MM.1S (cell line): ENCODE measurements at regions not wholly inside any gene's neighbourhood (a gene's known extent, or its start where the extent isn't known, plus 50 kb on each side); places are given as distances from the start of the nearest gene placed in this dataset.

Source experiments
- DNase-seq: peaks from one replicate; pipeline ENCODE4 v3.0.0-alpha.2; 2015
- H2AFZ ChIP-seq: fragments of 300-600 bp; sonication (generic); 2 replicates; pipeline ENCODE4 v1.6.0; 2016; ENCODE audit warnings: antibody characterized with exemption, low read length
- H3F3A ChIP-seq: fragments of 300-600 bp; sonication (generic); 2 replicates; pipeline ENCODE4 v1.6.1; 2016; ENCODE audit warnings: mild to moderate bottlenecking, antibody characterized with exemption, low read length, moderate library complexity, mixed read lengths; ENCODE audit not compliant: insufficient read depth
- H3K27ac ChIP-seq: fragments of 300-600 bp; sonication (generic); 2 replicates; pipeline ENCODE4 v1.5.1; 2016; ENCODE audit warnings: mild to moderate bottlenecking, low read length
- H3K27me3 ChIP-seq: fragments of 300-600 bp; sonication (generic); replicated peaks from 2 replicates; pipeline ENCODE4 v1.6.0; 2016; ENCODE audit warnings: low read length; ENCODE audit not compliant: insufficient read depth
- H3K36me3 ChIP-seq: fragments of 300-600 bp; sonication (generic); replicated peaks from 2 replicates; pipeline ENCODE4 v1.6.1; 2016; ENCODE audit warnings: mild to moderate bottlenecking, low read length, mixed read lengths; ENCODE audit not compliant: insufficient read depth
- H3K4me1 ChIP-seq: fragments of 300-600 bp; sonication (generic); 2 replicates; pipeline ENCODE4 v1.6.1; 2016; ENCODE audit warnings: low read length, mixed read lengths
- H3K4me2 ChIP-seq: fragments of 300-600 bp; sonication (generic); 2 replicates; pipeline ENCODE4 v1.6.0; 2016; ENCODE audit warnings: low read depth, low read length
- H3K4me3 ChIP-seq: fragments of 300-600 bp; sonication (generic); 2 replicates; pipeline ENCODE4 v1.5.1; 2016; ENCODE audit warnings: low read length, mixed read lengths
- H3K79me2 ChIP-seq: fragments of 300-600 bp; sonication (generic); 2 replicates; pipeline ENCODE4 v1.6.1; 2016; ENCODE audit warnings: mixed run types, low read length, mixed read lengths
- H3K9ac ChIP-seq: fragments of 300-600 bp; sonication (generic); 2 replicates; pipeline ENCODE4 v1.6.1; 2016; ENCODE audit warnings: low read length, mixed read lengths
- H3K9me2 ChIP-seq: fragments of 300-600 bp; sonication (generic); replicated peaks from 2 replicates; pipeline ENCODE4 v1.6.1; 2016; ENCODE audit warnings: mild to moderate bottlenecking, low read length, mixed read lengths; ENCODE audit not compliant: insufficient read depth
- H3K9me3 ChIP-seq: fragments of 300-600 bp; sonication (generic); replicated peaks from 2 replicates; pipeline ENCODE4 v1.6.1; 2016; ENCODE audit warnings: mild to moderate bottlenecking, low read length, mixed read lengths; ENCODE audit not compliant: insufficient read depth
- H4K20me1 ChIP-seq: fragments of 300-600 bp; sonication (generic); 2 replicates; pipeline ENCODE4 v1.6.1; 2016; ENCODE audit warnings: mild to moderate bottlenecking, low read length, moderate library complexity, mixed read lengths; ENCODE audit not compliant: insufficient read depth
- CTCF ChIP-seq: fragments of 300-600 bp; sonication (generic); IDR thresholded peaks from 2 replicates; pipeline ENCODE4 v1.5.1; 2016; ENCODE audit warnings: antibody characterized with exemption, low read length, mixed read lengths
- EZH2 ChIP-seq: fragments of 300-600 bp; sonication (generic); optimal IDR thresholded peaks from 2 replicates; pipeline ENCODE3; 2017; ENCODE audit warnings: low read depth, mild to moderate bottlenecking, antibody characterized with exemption, low read length, mixed read lengths
- EZH2phosphoT487 ChIP-seq: fragments of 300-600 bp; sonication (generic); IDR thresholded peaks from 2 replicates; pipeline ENCODE4 v1.6.1; 2018; ENCODE audit warnings: antibody characterized with exemption, low read length

DNA sequence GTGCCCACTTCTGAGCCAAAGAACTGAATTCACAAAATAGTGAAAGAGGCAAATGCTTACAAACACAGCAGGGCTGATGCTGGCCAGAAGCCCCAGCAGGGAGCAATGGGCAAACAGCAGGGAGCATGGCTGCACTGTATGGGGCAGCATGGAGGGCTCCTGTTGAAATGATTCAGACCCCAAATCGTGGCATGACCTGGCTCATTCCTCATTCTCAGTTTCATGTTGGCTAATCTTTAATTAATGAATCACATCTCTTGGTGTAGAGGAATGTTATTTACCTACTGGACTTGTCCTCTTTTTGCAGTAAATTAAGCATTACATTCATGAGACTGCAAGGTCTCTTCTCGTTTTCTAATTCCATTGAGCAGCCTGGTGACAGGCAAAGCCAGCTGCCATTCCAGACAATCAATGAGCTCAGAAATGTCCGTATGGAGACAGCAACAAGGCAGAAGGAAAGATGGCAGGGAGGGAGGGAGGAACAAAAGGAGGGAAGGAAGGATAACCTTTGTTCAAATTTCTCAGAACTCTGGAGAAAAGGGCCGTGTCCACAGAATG lies 84.9 kb upstream of the ST8SIA3 start:
- Histone ChIP-seq H4K20me1 (no peaks in the 10 kb centered on the region), H2AFZ (no peak overlapping the region), H3K9me3 (no peaks in the 10 kb centered on the region), H3K9me2 (no peaks in the 10 kb centered on the region), H3K9ac (no peak overlapping the region), H3K27me3 (no peaks in the 10 kb centered on the region), H3K4me1 (no peaks in the 10 kb centered on the region), H3K79me2 (no peaks in the 10 kb centered on the region), H3F3A (no peaks in the 10 kb centered on the region), H3K4me2 (no peak overlapping the region), H3K36me3 (no peaks in the 10 kb centered on the region), H3K27ac (no peak overlapping the region), H3K4me3 (no peak overlapping the region)
- DNase-seq, result no peak
- no peak for TF ChIP-seq EZH2
- no peak for TF ChIP-seq EZH2phosphoT487
- no peak for TF ChIP-seq CTCF

GRCh38 chr18:57269756-57270155 lies 82.6 kb upstream of the ST8SIA3 start:
- H3K4me3 ChIP-seq, result no peak overlapping the region
- no peak for TF ChIP-seq EZH2phosphoT487

GRCh38 chr18:57270156-57270555 lies 82.2 kb upstream of the ST8SIA3 start:
- H3K4me1 ChIP-seq, result no peaks in the 10 kb centered on the region
- H3K9me2 ChIP-seq, result no peaks in the 10 kb centered on the region
- no peak for TF ChIP-seq CTCF
- no peak for TF ChIP-seq EZH2phosphoT487
- no peak for TF ChIP-seq EZH2
- no peaks in the 10 kb centered on the region for H3K79me2 ChIP-seq
- no peak for DNase-seq
- H3K27ac ChIP-seq, result no peak overlapping the region
- no peak overlapping the region for H3K4me2 ChIP-seq
- H3K4me3 ChIP-seq, result no peak overlapping the region
- H4K20me1 ChIP-seq, result no peaks in the 10 kb centered on the region
- H3K36me3 ChIP-seq, result no peaks in the 10 kb centered on the region
- no peaks in the 10 kb centered on the region for H3K27me3 ChIP-seq
- H2AFZ ChIP-seq, result no peak overlapping the region
- no peak overlapping the region for H3K9ac ChIP-seq
- H3F3A ChIP-seq, result no peaks in the 10 kb centered on the region
- no peaks in the 10 kb centered on the region for H3K9me3 ChIP-seq

More at GRCh38 chr18:57269756-57270155, 82.6 kb upstream of the ST8SIA3 start:
- H3K9ac ChIP-seq, result no peak overlapping the region
- no peaks in the 10 kb centered on the region for H3K36me3 ChIP-seq
- H3K9me2 ChIP-seq, result no peaks in the 10 kb centered on the region
- H3K4me1 ChIP-seq, result no peaks in the 10 kb centered on the region
- no peaks in the 10 kb centered on the region for H3K27me3 ChIP-seq
- no peaks in the 10 kb centered on the region for H3K9me3 ChIP-seq
- no peak for DNase-seq
- H2AFZ ChIP-seq, result no peak overlapping the region
- no peak overlapping the region for H3K27ac ChIP-seq
- no peak overlapping the region for H3K4me2 ChIP-seq
- H3K79me2 ChIP-seq, result no peaks in the 10 kb centered on the region
- no peaks in the 10 kb centered on the region for H4K20me1 ChIP-seq
- no peaks in the 10 kb centered on the region for H3F3A ChIP-seq

DNA sequence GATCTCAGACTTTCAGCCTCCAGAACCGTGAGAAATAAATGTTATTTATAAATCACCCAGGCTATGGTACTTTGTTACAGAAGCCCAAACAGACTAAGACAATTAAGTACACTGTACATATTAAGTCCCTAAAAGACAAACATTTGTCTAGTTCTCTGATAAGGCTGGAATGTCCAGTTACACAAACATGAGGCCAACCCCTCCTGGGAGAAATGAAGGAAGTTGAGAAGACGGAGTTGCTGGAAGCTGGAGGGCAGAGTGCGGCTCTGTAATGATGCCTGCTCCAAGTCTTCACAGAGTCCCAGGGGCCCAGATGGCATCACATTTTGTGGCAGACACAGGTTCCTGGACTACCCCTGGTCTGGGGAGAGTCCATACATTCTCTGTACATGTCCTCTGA lies 79.2 kb upstream of the ST8SIA3 start:
- Histone ChIP-seq H3K27ac (no peak overlapping the region), H3K4me2 (no peak overlapping the region), H3K36me3 (no peaks in the 10 kb centered on the region), H3F3A (no peaks in the 10 kb centered on the region), H3K27me3 (no peaks in the 10 kb centered on the region), H3K4me1 (no peaks in the 10 kb centered on the region), H3K9me3 (no peaks in the 10 kb centered on the region), H3K4me3 (no peak overlapping the region), H3K9ac (no peak overlapping the region), H2AFZ (no peak overlapping the region), H3K9me2 (no peaks in the 10 kb centered on the region), H4K20me1 (no peaks in the 10 kb centered on the region), H3K79me2 (no peaks in the 10 kb centered on the region)
- DNase-seq, result no peak
- no peak for TF ChIP-seq EZH2
- no peak for TF ChIP-seq CTCF
- TF ChIP-seq EZH2phosphoT487, result no peak
